Heart left ventricle (tissue), 16 donors: ENCODE measurements at regions not wholly inside any gene's neighbourhood (a gene's known extent, or its start where the extent isn't known, plus 50 kb on each side); places are given as distances from the start of the nearest gene placed in this dataset.

Experiments used
- ATAC-seq, 4 donors: fragments of 200-7000 bp; cut with Tn5 transposase; one replicate each; pipeline ENCODE4 v1.9.1; 2020 to 2022; ENCODE audit warnings: moderate library complexity in 4 of 4, mild to moderate bottlenecking in 3 of 4, moderate number of reproducible peaks in 1 of 4
- DNase-seq, 5 donors: peaks; one replicate each; pipeline ENCODE4 v3.0.0-alpha.2; 2020
- H3K27ac ChIP-seq, 12 donors: fragments of 200-600 bp; sonication (generic) in 4 of 12; one replicate each; pipeline versions ENCODE4 v1.5.0 to v1.8.0; 2016 to 2022; ENCODE audit warnings: mild to moderate bottlenecking in 2 of 12
- H3K27me3 ChIP-seq, 9 donors: fragments of 200-600 bp; sonication (generic) in 2 of 9; one replicate each; pipeline versions ENCODE4 v1.5.1 to v1.8.0; 2016 to 2022; ENCODE audit warnings: mild to moderate bottlenecking in 3 of 9
- H3K36me3 ChIP-seq, 9 donors: fragments of 200-600 bp; sonication (generic) in 2 of 9; one replicate each; pipeline versions ENCODE4 v1.5.0 to v1.8.0; 2018 to 2022; ENCODE audit warnings: mild to moderate bottlenecking in 2 of 9
- H3K4me1 ChIP-seq, 12 donors: fragments of 200-600 bp; sonication (generic) in 4 of 12; one replicate each; pipeline versions ENCODE4 v1.5.0 to v1.8.0; 2016 to 2022; ENCODE audit warnings: mild to moderate bottlenecking in 3 of 12
- H3K4me3 ChIP-seq, 12 donors: fragments of 200-600 bp; sonication (generic) in 4 of 12; one replicate each; pipeline versions ENCODE4 v1.5.0 to v1.8.0; 2017 to 2022; ENCODE audit warnings: mild to moderate bottlenecking in 9 of 12, moderate library complexity in 4 of 12
- H3K9me3 ChIP-seq, 12 donors: fragments of 200-600 bp; sonication (generic) in 4 of 12; one replicate each; pipeline versions ENCODE4 v1.5.0 to v1.8.0; 2016 to 2022; ENCODE audit warnings: mild to moderate bottlenecking in 1 of 12
- POLR2A ChIP-seq, 2 donors: fragments of 450-650 bp; IDR thresholded peaks; one replicate each; pipeline ENCODE4 v1.6.1; 2017; ENCODE audit warnings: antibody characterized with exemption in 2 of 2, mild to moderate bottlenecking in 2 of 2, moderate library complexity in 2 of 2
- WGBS, 4 donors: extraction: QIAGEN DNeasy Blood & Tissue Kit in 2 of 4; methylation state at CpG; one replicate each; pipeline versions ENCODE4 v1.1.5 to v1.1.7; 2013 to 2018; 5-methylcytosine and 5-hydroxymethylcytosine counted together
- intact Hi-C, 10 donors: fragments of 100-400 bp; cut with DNase I; formaldehyde crosslinking; loops; one replicate each; pipeline versions ENCODE4 v1.11.1 to v1.14.2; 2022
- TF ChIP-seq, protein P1 (sequence below), 12 donors: fragments of 200-600 bp; sonication (generic) in 4 of 12; IDR thresholded peaks; one replicate each; pipeline versions ENCODE4 v1.5.0 to v1.8.0; 2018 to 2022; ENCODE audit warnings: antibody characterized with exemption in 12 of 12, mild to moderate bottlenecking in 5 of 12
- donor health status: ischemic (EF 13 %, LVEDD 7.1; RV severe dilation, severe dysfunction).
- donor health status: healthy with polysubstance abuse.
- donor health status: DM: no; HTN: yes; CAD: no.
- donor health status: DM: no; HTN: no; CAD: no.
- donor health status: ischemic (EF 25% LVEDD 6.9; RV normal size, moderate dysfunction).
- donor health status: ischemic (EF 25% LVEDD 5.7; RV mildly dilated, moderate dysfunction).
- donor health status: healthy.
- donor health status: DM: yes; HTN: yes; CAD: no.
- donor health status: ischemic (EF 35%, LVEDD 5.7; RV mildly dilated, moderate dysfunction).
- donor health status: nonischemic (EF 11% LVEDD 7.7; RV severe dilation, severe dysfunction).
- donor health status: DM: yes; HTN: yes; CAD: no.
- donor health status: PGD.
- donor health status: ischemic (EF 29% LVEDD 5.4; RV normal size, mild dysfunction).
- donor health status: nonischemic (EF 23%, LVEDD 6.1; RV moderate dilation, normal function).

- WGBS, 4 donors = 80 to 86% (median 81%) methylated on average over 1 of the region's 1 CpG
- Histone ChIP-seq H3K27me3 (peaks cover 0 to 3% (median 0%) of the 10 kb centered on the region in 9 donors), H3K4me1 (peaks cover 0 to 21% (median 0%) of the 10 kb centered on the region in 12 donors), H3K36me3 (no peaks in the 10 kb centered on the region), H3K4me3 (no peak overlapping the region), H3K27ac (no peak overlapping the region), H3K9me3 (no peaks in the 10 kb centered on the region)
- TF ChIP-seq, protein P1, sequence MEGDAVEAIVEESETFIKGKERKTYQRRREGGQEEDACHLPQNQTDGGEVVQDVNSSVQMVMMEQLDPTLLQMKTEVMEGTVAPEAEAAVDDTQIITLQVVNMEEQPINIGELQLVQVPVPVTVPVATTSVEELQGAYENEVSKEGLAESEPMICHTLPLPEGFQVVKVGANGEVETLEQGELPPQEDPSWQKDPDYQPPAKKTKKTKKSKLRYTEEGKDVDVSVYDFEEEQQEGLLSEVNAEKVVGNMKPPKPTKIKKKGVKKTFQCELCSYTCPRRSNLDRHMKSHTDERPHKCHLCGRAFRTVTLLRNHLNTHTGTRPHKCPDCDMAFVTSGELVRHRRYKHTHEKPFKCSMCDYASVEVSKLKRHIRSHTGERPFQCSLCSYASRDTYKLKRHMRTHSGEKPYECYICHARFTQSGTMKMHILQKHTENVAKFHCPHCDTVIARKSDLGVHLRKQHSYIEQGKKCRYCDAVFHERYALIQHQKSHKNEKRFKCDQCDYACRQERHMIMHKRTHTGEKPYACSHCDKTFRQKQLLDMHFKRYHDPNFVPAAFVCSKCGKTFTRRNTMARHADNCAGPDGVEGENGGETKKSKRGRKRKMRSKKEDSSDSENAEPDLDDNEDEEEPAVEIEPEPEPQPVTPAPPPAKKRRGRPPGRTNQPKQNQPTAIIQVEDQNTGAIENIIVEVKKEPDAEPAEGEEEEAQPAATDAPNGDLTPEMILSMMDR (IDR thresholded peaks at IDR 0.05) = no peak
- TF ChIP-seq POLR2A (IDR thresholded peaks at IDR 0.05) = no peak
- intact Hi-C loops = no loop called here
- ATAC-seq = no peak
- DNase-seq = no peak
These were observed 671.9 kb upstream of the KLF4 start for GRCh38 chr9:108161503-108161902.

- Histone ChIP-seq H3K4me3 (no peak overlapping the region), H3K9me3 (no peaks in the 10 kb centered on the region), H3K36me3 (no peaks in the 10 kb centered on the region), H3K4me1 (peaks cover 0 to 28% (median 0%) of the 10 kb centered on the region in 12 donors), H3K27ac (peak overlapping the region in 1 of 12 donors; percentile 40), H3K27me3 (peaks cover 0 to 3% (median 0%) of the 10 kb centered on the region in 9 donors)
- WGBS, 4 donors = 53 to 71% (median 56%) methylated on average over 5 of the region's 5 CpGs
- intact Hi-C loops = no loop called here
- no peak for DNase-seq
- TF ChIP-seq, protein P1 (IDR thresholded peaks at IDR 0.05) = no peak
- TF ChIP-seq POLR2A (IDR thresholded peaks at IDR 0.05) = no peak
- ATAC-seq = peak in 2 of 4 donors; percentile 24 to 38
These were observed 671.3 kb upstream of the KLF4 start for GRCh38 chr9:108160706-108161355.

GRCh38 chr9:108160039-108160438 lies 670.5 kb upstream of the KLF4 start:
- 88 to 100% (median 92%) methylated on average over 1 of the region's 1 CpG for WGBS, 4 donors
- peaks cover 0 to 3% (median 0%) of the 10 kb centered on the region in 9 donors for H3K27me3 ChIP-seq
- no peaks in the 10 kb centered on the region for H3K9me3 ChIP-seq
- H3K4me1 ChIP-seq = peaks cover 0 to 34% (median 0%) of the 10 kb centered on the region in 12 donors
- no peak overlapping the region for H3K27ac ChIP-seq
- H3K4me3 ChIP-seq = no peak overlapping the region
- TF ChIP-seq POLR2A (IDR thresholded peaks at IDR 0.05) = no peak
- TF ChIP-seq, protein P1 (IDR thresholded peaks at IDR 0.05) = no peak
- intact Hi-C loops = no loop called here
- ATAC-seq (no peak), DNase-seq (no peak)
- H3K36me3 ChIP-seq = no peaks in the 10 kb centered on the region

- intact Hi-C loops = loop anchor here in 1 of 10 donors (10.0 kb wide), 1 partner anchor 514 kb away; no protein-coding TSS in a partner anchor
- Histone ChIP-seq H3K4me1 (peaks cover 0 to 34% (median 0%) of the 10 kb centered on the region in 12 donors), H3K9me3 (no peaks in the 10 kb centered on the region), H3K27me3 (peaks cover 0 to 2% (median 0%) of the 10 kb centered on the region in 9 donors), H3K27ac (no peak overlapping the region), H3K36me3 (no peaks in the 10 kb centered on the region), H3K4me3 (no peak overlapping the region)
- ATAC-seq (no peak), DNase-seq (no peak)
- 87 to 92% (median 89%) methylated on average over 4 of the region's 4 CpGs for WGBS, 4 donors
- TF ChIP-seq, protein P1 (IDR thresholded peaks at IDR 0.05) = no peak
- no peak for TF ChIP-seq POLR2A (IDR thresholded peaks at IDR 0.05)
These were observed 668.8 kb upstream of the KLF4 start for GRCh38 chr9:108158236-108158995.
